ENCODE measurements at regions not wholly inside any gene's neighbourhood (a gene's known extent, or its start where the extent isn't known, plus 50 kb on each side); places are given as distances from the start of the nearest gene placed in this dataset.

- Mint-ChIP-seq H3K4me1 (ENCODE audit: low read depth in 2 of 2) (no peaks in the 10 kb centered on the region), H3K36me3 (no peaks in the 10 kb centered on the region), H3K27ac (no peak overlapping the region), H3K27me3 (no peaks in the 10 kb centered on the region), H3K9me3 (no peaks in the 10 kb centered on the region), H3K4me3 (no peak overlapping the region)
- ATAC-seq (no peak), DNase-seq (ENCODE audit: low spot score) (no peak)
Observed at GRCh38 chr9:106795031-106795430, 67.9 kb upstream of the ZNF462 start.

DNA sequence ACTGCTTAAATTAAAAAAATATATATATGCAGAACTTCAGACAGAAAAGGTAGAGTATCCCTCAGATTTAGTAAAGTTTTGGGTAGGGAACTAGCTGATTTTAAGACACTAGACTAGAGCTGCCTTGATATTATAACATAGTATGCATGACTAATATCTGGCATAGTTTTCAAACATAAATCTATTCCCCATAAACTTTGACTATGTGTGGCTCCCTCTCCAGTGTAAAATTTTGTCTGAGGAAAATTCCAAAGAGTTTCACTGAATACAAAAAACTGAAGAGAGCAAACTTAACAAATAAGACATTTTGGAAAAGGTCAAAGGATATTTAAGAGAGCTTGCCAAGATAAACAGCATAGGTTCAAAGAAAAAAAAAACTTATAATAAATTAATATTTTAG is 66.2 kb upstream of the ZNF462 start:
- Mint-ChIP-seq H3K36me3 (no peaks in the 10 kb centered on the region), H3K27me3 (peaks cover 0 to 2% of the 10 kb centered on the region in 2 donors)

DNA sequence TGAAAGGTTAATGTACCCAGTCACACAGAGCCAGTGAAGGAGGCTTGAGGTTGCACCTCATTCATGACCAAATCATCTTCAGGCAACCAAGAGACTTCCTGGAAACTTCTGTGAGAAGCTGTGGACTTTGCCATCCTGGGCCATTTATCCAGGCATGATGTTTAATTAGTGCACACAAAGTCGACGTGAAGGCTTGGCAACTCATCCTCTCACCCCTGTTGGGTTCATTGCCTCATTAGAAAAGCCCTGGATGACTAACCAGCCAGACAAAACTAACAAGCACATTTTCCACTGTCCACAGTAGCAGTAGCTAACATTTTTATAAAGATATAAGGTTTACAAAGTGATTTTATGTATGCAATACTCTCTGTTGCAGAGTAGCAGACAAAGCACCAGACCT is 65.7 kb upstream of the ZNF462 start:
- H3K27me3 Mint-ChIP-seq = peaks cover 0 to 4% of the 10 kb centered on the region in 2 donors
- no peak for DNase-seq (ENCODE audit: low spot score)
- H3K36me3 Mint-ChIP-seq = no peaks in the 10 kb centered on the region
- no peak for ATAC-seq
- no peaks in the 10 kb centered on the region for H3K4me1 Mint-ChIP-seq (ENCODE audit: low read depth in 2 of 2)
- no peak overlapping the region for H3K27ac Mint-ChIP-seq
- peaks cover 5% of the 10 kb centered on the region for H3K9me3 Mint-ChIP-seq
- H3K4me3 Mint-ChIP-seq = no peak overlapping the region

More for the DNA sequence above, 66.2 kb upstream of the ZNF462 start:
- ATAC-seq = no peak
- no peak overlapping the region for H3K27ac Mint-ChIP-seq
- H3K4me3 Mint-ChIP-seq = no peak overlapping the region
- peaks cover 2% of the 10 kb centered on the region for H3K9me3 Mint-ChIP-seq
- DNase-seq (ENCODE audit: low spot score) = no peak
- no peaks in the 10 kb centered on the region for H3K4me1 Mint-ChIP-seq (ENCODE audit: low read depth in 2 of 2)

GRCh38 chr9:106798016-106798799 is 64.8 kb upstream of the ZNF462 start:
- DNase-seq (ENCODE audit: low spot score) (no peak), ATAC-seq (no peak)
- Mint-ChIP-seq H3K27me3 (peaks cover 0 to 4% of the 10 kb centered on the region in 2 donors), H3K4me1 (ENCODE audit: low read depth in 2 of 2) (no peaks in the 10 kb centered on the region), H3K27ac (no peak overlapping the region), H3K4me3 (no peak overlapping the region), H3K36me3 (no peaks in the 10 kb centered on the region), H3K9me3 (peaks cover 5% of the 10 kb centered on the region)

DNA sequence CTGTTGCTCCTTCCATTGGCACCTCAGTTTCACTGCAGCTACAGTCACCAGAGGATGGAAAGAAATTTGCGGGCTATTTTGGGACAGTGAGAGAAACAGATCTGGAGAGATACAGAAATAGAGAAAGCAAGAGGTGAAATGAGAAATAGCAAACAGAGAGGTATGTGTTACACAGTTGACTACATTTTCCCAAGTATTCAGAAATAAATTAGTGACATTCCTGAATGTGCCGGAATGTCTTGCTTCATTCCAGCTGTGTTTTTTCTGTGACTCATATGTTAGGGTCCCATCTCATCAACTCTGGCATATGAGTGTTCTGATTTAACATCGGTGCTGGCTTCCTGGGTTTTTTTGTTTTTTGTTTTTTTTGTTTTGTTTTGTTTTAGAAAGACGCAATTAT is 63.8 kb upstream of the ZNF462 start:
- Mint-ChIP-seq H3K36me3 (no peaks in the 10 kb centered on the region), H3K4me3 (no peak overlapping the region), H3K9me3 (peaks cover 5% of the 10 kb centered on the region), H3K27ac (no peak overlapping the region), H3K4me1 (ENCODE audit: low read depth in 2 of 2) (no peaks in the 10 kb centered on the region), H3K27me3 (peaks cover 0 to 4% of the 10 kb centered on the region in 2 donors)
- DNase-seq (ENCODE audit: low spot score) (no peak), ATAC-seq (no peak)

DNA sequence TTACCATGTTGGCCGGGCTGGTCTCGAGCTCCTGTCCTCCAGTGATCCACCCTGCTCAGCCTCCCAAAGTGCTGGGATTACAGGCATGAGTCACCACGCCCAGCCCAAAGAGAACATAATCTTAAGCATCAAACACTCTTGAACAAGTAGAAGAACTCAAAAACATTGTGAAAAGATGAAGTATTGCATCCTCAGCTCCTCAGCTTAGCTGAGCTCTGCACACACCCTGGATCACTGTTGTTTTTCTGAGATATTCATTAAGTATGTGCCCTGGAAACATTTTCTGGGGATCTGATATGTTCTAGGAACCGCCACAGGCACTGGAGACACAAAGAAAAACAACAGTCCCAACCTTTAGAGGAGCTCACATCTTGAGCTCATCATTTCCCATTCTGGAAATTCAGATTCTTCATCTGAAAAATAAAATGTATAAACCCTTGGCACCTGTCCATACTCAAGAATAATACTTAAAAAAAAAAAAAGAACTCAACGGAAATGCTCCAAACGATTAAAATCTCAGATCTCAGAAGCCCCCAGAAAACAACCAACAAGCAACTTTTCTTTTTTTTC is 62.2 kb upstream of the ZNF462 start:
- Mint-ChIP-seq H3K36me3 (no peaks in the 10 kb centered on the region), H3K9me3 (peaks cover 5% of the 10 kb centered on the region), H3K27me3 (peaks cover 0 to 4% of the 10 kb centered on the region in 2 donors), H3K27ac (no peak overlapping the region), H3K4me1 (ENCODE audit: low read depth in 2 of 2) (no peaks in the 10 kb centered on the region), H3K4me3 (no peak overlapping the region)
- no peak for DNase-seq (ENCODE audit: low spot score)
- ATAC-seq = no peak

GRCh38 chr9:106801816-106802215 is 61.1 kb upstream of the ZNF462 start:
- ATAC-seq (no peak), DNase-seq (ENCODE audit: low spot score) (no peak)
- Mint-ChIP-seq H3K9me3 (peaks cover 5% of the 10 kb centered on the region), H3K4me3 (no peak overlapping the region), H3K4me1 (ENCODE audit: low read depth in 2 of 2) (no peaks in the 10 kb centered on the region), H3K27me3 (peaks cover 0 to 4% of the 10 kb centered on the region in 2 donors), H3K36me3 (no peaks in the 10 kb centered on the region), H3K27ac (no peak overlapping the region)

Data from natural killer cell treated with Interleukin-12 subunit alpha and Interleukin-12 subunit beta and Interleukin-15 and Interleukin-18, amount 100 ng/mL, for 72 hours (primary cell).